Liver (tissue), 3 donors: ENCODE measurements at regions not wholly inside any gene's neighbourhood (a gene's known extent, or its start where the extent isn't known, plus 50 kb on each side); places are given as distances from the start of the nearest gene placed in this dataset.

ENCODE experiments used
- EGR1 ChIP-seq, 2 donors: IDR thresholded peaks; 2 replicates each; pipeline ENCODE4 v1.6.1; 2016 to 2018; ENCODE audit warnings: antibody characterized with exemption in 2 of 2, low read depth in 2 of 2
- FOXA1 ChIP-seq: IDR thresholded peaks from 2 replicates; pipeline ENCODE4 v1.6.1; 2016; ENCODE audit warnings: antibody characterized with exemption
- HNF4A ChIP-seq, 2 donors: conservative IDR thresholded peaks; 2 replicates each; pipeline ENCODE4 v1.6.1; 2016; ENCODE audit warnings: antibody characterized with exemption in 2 of 2, mild to moderate bottlenecking in 2 of 2
- HNF4G ChIP-seq: IDR thresholded peaks from 2 replicates; pipeline ENCODE4 v1.6.1; 2016; ENCODE audit warnings: antibody characterized with exemption
- JUND ChIP-seq, 2 donors: IDR thresholded peaks; 2 replicates each; pipeline ENCODE4 v1.6.1; 2016; ENCODE audit warnings: antibody characterized with exemption in 2 of 2
- RAD21 ChIP-seq, 2 donors: IDR thresholded peaks; 2 replicates each; pipeline ENCODE4 v1.6.1; 2016; ENCODE audit warnings: antibody characterized with exemption in 2 of 2, mild to moderate bottlenecking in 2 of 2
- TAF1 ChIP-seq: conservative IDR thresholded peaks from 2 replicates; pipeline ENCODE4 v1.6.1; 2016; ENCODE audit warnings: antibody characterized with exemption, mild to moderate bottlenecking
- YY1 ChIP-seq: IDR thresholded peaks from 2 replicates; pipeline ENCODE4 v1.6.1; 2016; ENCODE audit warnings: antibody characterized with exemption, mild to moderate bottlenecking
- TF ChIP-seq, protein P1 (sequence below): fragments of 150-350 bp; IDR thresholded peaks from 2 replicates; pipeline ENCODE4 v1.5.1; 2017; ENCODE audit warnings: improper control_type of control experiment, low read depth, low read length; ENCODE audit not compliant: missing input control
- TF ChIP-seq, protein P2 (sequence below): IDR thresholded peaks from 2 replicates; pipeline ENCODE4 v1.6.1; 2016; ENCODE audit warnings: antibody characterized with exemption
- TF ChIP-seq, protein P3 (sequence below): IDR thresholded peaks from 2 replicates; pipeline ENCODE4 v1.6.1; 2016; ENCODE audit warnings: antibody characterized with exemption
- TF ChIP-seq, protein P4 (sequence below): IDR thresholded peaks from 2 replicates; pipeline ENCODE4 v1.6.1; 2016; ENCODE audit warnings: antibody characterized with exemption
- donor health status: healthy.
- donor health status: healthy.

DNA sequence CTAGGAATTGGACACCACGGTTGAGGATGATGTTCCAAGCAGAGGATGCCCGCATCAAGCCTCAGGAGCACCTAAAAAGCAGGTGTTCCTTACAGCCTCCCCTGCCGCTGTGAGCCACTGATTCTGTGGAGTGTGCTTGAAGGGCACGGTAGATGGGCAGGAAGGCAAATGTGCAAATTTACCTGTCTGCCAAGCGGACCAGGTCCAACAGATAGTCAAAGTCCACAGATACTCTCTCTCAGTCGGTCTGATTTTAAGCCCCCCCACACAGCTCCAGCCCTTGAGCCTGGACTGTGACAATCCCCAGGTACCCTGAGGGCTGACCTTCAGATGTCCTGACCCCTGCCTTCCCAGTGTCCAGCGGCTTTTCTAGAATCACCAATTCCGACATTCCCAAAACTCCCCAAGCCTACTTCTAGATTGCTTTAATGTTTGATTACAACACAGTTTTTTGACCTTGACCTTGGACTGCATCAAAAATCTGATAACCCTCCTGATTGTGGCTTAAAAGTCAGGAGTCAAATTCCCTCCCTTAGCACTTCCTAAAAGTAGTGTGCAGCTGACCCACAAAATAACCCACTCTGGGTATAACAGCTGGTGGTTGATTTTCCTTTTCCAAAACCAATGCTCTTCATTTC, 208.8 kb upstream of the NCKAP5 start:
- TF ChIP-seq, protein P1, sequence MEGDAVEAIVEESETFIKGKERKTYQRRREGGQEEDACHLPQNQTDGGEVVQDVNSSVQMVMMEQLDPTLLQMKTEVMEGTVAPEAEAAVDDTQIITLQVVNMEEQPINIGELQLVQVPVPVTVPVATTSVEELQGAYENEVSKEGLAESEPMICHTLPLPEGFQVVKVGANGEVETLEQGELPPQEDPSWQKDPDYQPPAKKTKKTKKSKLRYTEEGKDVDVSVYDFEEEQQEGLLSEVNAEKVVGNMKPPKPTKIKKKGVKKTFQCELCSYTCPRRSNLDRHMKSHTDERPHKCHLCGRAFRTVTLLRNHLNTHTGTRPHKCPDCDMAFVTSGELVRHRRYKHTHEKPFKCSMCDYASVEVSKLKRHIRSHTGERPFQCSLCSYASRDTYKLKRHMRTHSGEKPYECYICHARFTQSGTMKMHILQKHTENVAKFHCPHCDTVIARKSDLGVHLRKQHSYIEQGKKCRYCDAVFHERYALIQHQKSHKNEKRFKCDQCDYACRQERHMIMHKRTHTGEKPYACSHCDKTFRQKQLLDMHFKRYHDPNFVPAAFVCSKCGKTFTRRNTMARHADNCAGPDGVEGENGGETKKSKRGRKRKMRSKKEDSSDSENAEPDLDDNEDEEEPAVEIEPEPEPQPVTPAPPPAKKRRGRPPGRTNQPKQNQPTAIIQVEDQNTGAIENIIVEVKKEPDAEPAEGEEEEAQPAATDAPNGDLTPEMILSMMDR, result no peak
- TF ChIP-seq HNF4A (conservative IDR thresholded peaks at IDR 0.05) (peak; percentile 95), JUND (IDR thresholded peaks at IDR 0.05) (peak; percentile 17 to 35), YY1 (no peak), FOXA1 (no peak), RAD21 (IDR thresholded peaks at IDR 0.05) (peak; percentile 26 to 29), EGR1 (IDR thresholded peaks at IDR 0.05; ENCODE audit: low read depth in 2 of 2) (no peak), HNF4G (peak; percentile 75), TAF1 (no peak)
- TF ChIP-seq, protein P2, sequence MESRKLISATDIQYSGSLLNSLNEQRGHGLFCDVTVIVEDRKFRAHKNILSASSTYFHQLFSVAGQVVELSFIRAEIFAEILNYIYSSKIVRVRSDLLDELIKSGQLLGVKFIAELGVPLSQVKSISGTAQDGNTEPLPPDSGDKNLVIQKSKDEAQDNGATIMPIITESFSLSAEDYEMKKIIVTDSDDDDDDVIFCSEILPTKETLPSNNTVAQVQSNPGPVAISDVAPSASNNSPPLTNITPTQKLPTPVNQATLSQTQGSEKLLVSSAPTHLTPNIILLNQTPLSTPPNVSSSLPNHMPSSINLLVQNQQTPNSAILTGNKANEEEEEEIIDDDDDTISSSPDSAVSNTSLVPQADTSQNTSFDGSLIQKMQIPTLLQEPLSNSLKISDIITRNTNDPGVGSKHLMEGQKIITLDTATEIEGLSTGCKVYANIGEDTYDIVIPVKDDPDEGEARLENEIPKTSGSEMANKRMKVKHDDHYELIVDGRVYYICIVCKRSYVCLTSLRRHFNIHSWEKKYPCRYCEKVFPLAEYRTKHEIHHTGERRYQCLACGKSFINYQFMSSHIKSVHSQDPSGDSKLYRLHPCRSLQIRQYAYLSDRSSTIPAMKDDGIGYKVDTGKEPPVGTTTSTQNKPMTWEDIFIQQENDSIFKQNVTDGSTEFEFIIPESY, result peak; percentile 36
- TF ChIP-seq, protein P3, sequence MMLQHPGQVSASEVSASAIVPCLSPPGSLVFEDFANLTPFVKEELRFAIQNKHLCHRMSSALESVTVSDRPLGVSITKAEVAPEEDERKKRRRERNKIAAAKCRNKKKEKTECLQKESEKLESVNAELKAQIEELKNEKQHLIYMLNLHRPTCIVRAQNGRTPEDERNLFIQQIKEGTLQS, result no peak
- TF ChIP-seq, protein P4, sequence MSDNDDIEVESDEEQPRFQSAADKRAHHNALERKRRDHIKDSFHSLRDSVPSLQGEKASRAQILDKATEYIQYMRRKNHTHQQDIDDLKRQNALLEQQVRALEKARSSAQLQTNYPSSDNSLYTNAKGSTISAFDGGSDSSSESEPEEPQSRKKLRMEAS, result no peak
